NT2/D1 (cell line): ENCODE measurements at regions not wholly inside any gene's neighbourhood (a gene's known extent, or its start where the extent isn't known, plus 50 kb on each side); places are given as distances from the start of the nearest gene placed in this dataset.

Experiments used
- SUZ12 ChIP-seq: IDR thresholded peaks from 2 replicates; pipeline ENCODE4 v1.6.1; 2011; ENCODE audit not compliant: insufficient read length, insufficient read depth; ENCODE audit errors: extremely low read depth
- YY1 ChIP-seq: IDR thresholded peaks from 2 replicates; pipeline ENCODE4 v1.6.1; 2011; ENCODE audit not compliant: insufficient read length, insufficient read depth
- ZNF274 ChIP-seq: IDR thresholded peaks from 2 replicates; pipeline ENCODE4 v1.6.1; 2011; ENCODE audit warnings: mild to moderate bottlenecking, low read depth, low read length

- TF ChIP-seq ZNF274 (no peak), YY1 (no peak), SUZ12 (no peak)
Observed at GRCh38 chr7:46490406-46490805, 569.3 kb upstream of the IGFBP3 start.
